Ovary (tissue), 3 donors: ENCODE measurements at regions not wholly inside any gene's neighbourhood (a gene's known extent, or its start where the extent isn't known, plus 50 kb on each side); places are given as distances from the start of the nearest gene placed in this dataset.

Experiments used
- CTCF ChIP-seq, 3 donors: fragments of 450-650 bp in 2 of 3; fragments of 200-600 bp in 1 of 3; IDR thresholded peaks; one replicate each; pipeline versions ENCODE4 v1.5.1 to v1.8.0; 2016 to 2022; ENCODE audit warnings: antibody characterized with exemption in 3 of 3, mild to moderate bottlenecking in 1 of 3
- EP300 ChIP-seq: sonication (generic); formaldehyde crosslinking; IDR thresholded peaks from one replicate; pipeline ENCODE4 v1.6.1; 2017; ENCODE audit warnings: antibody characterized with exemption
- POLR2A ChIP-seq: fragments of 450-650 bp; IDR thresholded peaks from one replicate; pipeline ENCODE4 v1.6.1; 2017; ENCODE audit warnings: antibody characterized with exemption, mild to moderate bottlenecking, moderate library complexity
- donor health status: DM: no; HTN: no; CAD: no.

- no peak for TF ChIP-seq CTCF (IDR thresholded peaks at IDR 0.05)
- no peak for TF ChIP-seq EP300
- no peak for TF ChIP-seq POLR2A
Measured at GRCh38 chr15:38859574-38859973, 295.0 kb upstream of the RASGRP1 start.
